Loucy (cell line): ENCODE measurements at regions not wholly inside any gene's neighbourhood (a gene's known extent, or its start where the extent isn't known, plus 50 kb on each side); places are given as distances from the start of the nearest gene placed in this dataset.

ENCODE experiments used
- H2AFZ ChIP-seq: fragments of 200-600 bp; sonication (generic); 2 replicates; pipeline ENCODE4 v1.6.0; 2016; ENCODE audit warnings: antibody characterized with exemption, mild to moderate bottlenecking, low read length, moderate library complexity
- H3F3A ChIP-seq: fragments of 200-600 bp; 2 replicates; pipeline ENCODE4 v1.6.0; 2016; ENCODE audit warnings: antibody characterized with exemption, low read depth, mild to moderate bottlenecking
- H3K27me3 ChIP-seq: fragments of 200-600 bp; sonication (generic); 2 replicates; pipeline ENCODE4 v1.6.1; 2014; ENCODE audit warnings: low read length, mild to moderate bottlenecking; ENCODE audit not compliant: insufficient read depth, poor library complexity, severe bottlenecking
- H3K36me3 ChIP-seq: fragments of 200-600 bp; sonication (generic); 2 replicates; pipeline ENCODE4 v1.6.1; 2016; ENCODE audit warnings: low read length; ENCODE audit not compliant: insufficient read depth
- H3K4me1 ChIP-seq: fragments of 200-600 bp; sonication (generic); 2 replicates; pipeline ENCODE4 v1.5.1; 2014; ENCODE audit warnings: low read length, mild to moderate bottlenecking; ENCODE audit not compliant: insufficient read depth, poor library complexity, severe bottlenecking
- H3K4me2 ChIP-seq: fragments of 200-600 bp; sonication (generic); 2 replicates; pipeline ENCODE4 v1.6.0; 2014; ENCODE audit warnings: antibody characterized with exemption, low read length, low read depth, mild to moderate bottlenecking; ENCODE audit not compliant: poor library complexity, severe bottlenecking
- H3K4me3 ChIP-seq: fragments of 200-600 bp; sonication (generic); 2 replicates; pipeline ENCODE4 v1.5.1; 2014; ENCODE audit warnings: low read length, mild to moderate bottlenecking, mixed read lengths; ENCODE audit not compliant: poor library complexity, severe bottlenecking
- H3K79me2 ChIP-seq: fragments of 200-600 bp; sonication (generic); 2 replicates; pipeline ENCODE4 v1.6.1; 2014; ENCODE audit warnings: low read length; ENCODE audit not compliant: insufficient read depth
- H3K9ac ChIP-seq: fragments of 200-600 bp; sonication (generic); 2 replicates; pipeline ENCODE4 v1.6.0; 2014; ENCODE audit warnings: mild to moderate bottlenecking, low read depth, low read length, moderate library complexity; ENCODE audit not compliant: poor library complexity, severe bottlenecking
- H3K9me2 ChIP-seq: fragments of 200-600 bp; sonication (generic); replicated peaks from 2 replicates; pipeline ENCODE4 v1.6.1; 2016; ENCODE audit warnings: low read depth, low read length, mixed read lengths
- H3K9me3 ChIP-seq: fragments of 200-600 bp; sonication (generic); 2 replicates; pipeline ENCODE4 v1.6.1; 2014; ENCODE audit warnings: mild to moderate bottlenecking, antibody characterized with exemption, low read length, low read depth; ENCODE audit not compliant: insufficient read depth
- H4K20me1 ChIP-seq: fragments of 200-600 bp; sonication (generic); 2 replicates; pipeline ENCODE4 v1.6.0; 2014; ENCODE audit warnings: antibody characterized with exemption, low read length, mild to moderate bottlenecking; ENCODE audit not compliant: insufficient read depth, poor library complexity, severe bottlenecking
- EZH2phosphoT487 ChIP-seq: fragments of 200-600 bp; IDR thresholded peaks from 2 replicates; pipeline ENCODE4 v1.6.1; 2018; ENCODE audit warnings: antibody characterized with exemption, mild to moderate bottlenecking, moderate library complexity, borderline replicate concordance
- TF ChIP-seq, protein P1 (sequence below): fragments of 200-600 bp; sonication (generic); conservative IDR thresholded peaks from 2 replicates; pipeline ENCODE4 v1.5.1; 2014; ENCODE audit warnings: mild to moderate bottlenecking, antibody characterized with exemption, low read length

- H3K9me2 ChIP-seq = no peaks in the 10 kb centered on the region
- no peak overlapping the region for H3K4me2 ChIP-seq
- no peak overlapping the region for H3K9ac ChIP-seq
- no peaks in the 10 kb centered on the region for H3K9me3 ChIP-seq
- H4K20me1 ChIP-seq = no peaks in the 10 kb centered on the region
- no peaks in the 10 kb centered on the region for H3K36me3 ChIP-seq
- peaks cover 41% of the 10 kb centered on the region for H3K4me1 ChIP-seq
- H2AFZ ChIP-seq = no peak overlapping the region
- H3K27me3 ChIP-seq = no peaks in the 10 kb centered on the region
- no peaks in the 10 kb centered on the region for H3F3A ChIP-seq
- H3K79me2 ChIP-seq = peaks cover 20% of the 10 kb centered on the region
- TF ChIP-seq, protein P1, sequence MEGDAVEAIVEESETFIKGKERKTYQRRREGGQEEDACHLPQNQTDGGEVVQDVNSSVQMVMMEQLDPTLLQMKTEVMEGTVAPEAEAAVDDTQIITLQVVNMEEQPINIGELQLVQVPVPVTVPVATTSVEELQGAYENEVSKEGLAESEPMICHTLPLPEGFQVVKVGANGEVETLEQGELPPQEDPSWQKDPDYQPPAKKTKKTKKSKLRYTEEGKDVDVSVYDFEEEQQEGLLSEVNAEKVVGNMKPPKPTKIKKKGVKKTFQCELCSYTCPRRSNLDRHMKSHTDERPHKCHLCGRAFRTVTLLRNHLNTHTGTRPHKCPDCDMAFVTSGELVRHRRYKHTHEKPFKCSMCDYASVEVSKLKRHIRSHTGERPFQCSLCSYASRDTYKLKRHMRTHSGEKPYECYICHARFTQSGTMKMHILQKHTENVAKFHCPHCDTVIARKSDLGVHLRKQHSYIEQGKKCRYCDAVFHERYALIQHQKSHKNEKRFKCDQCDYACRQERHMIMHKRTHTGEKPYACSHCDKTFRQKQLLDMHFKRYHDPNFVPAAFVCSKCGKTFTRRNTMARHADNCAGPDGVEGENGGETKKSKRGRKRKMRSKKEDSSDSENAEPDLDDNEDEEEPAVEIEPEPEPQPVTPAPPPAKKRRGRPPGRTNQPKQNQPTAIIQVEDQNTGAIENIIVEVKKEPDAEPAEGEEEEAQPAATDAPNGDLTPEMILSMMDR = no peak
- TF ChIP-seq EZH2phosphoT487 = no peak
- H3K4me3 ChIP-seq = no peak overlapping the region
These were observed 324.7 kb downstream of the DLEU7 start for GRCh38 chr13:50518781-50519201.

- Histone ChIP-seq H4K20me1 (no peaks in the 10 kb centered on the region), H3F3A (no peaks in the 10 kb centered on the region), H3K36me3 (no peaks in the 10 kb centered on the region), H2AFZ (no peak overlapping the region), H3K9ac (no peak overlapping the region), H3K27me3 (no peaks in the 10 kb centered on the region), H3K4me3 (no peak overlapping the region), H3K4me2 (no peak overlapping the region), H3K9me2 (no peaks in the 10 kb centered on the region), H3K9me3 (no peaks in the 10 kb centered on the region), H3K4me1 (peaks cover 30% of the 10 kb centered on the region), H3K79me2 (peaks cover 10% of the 10 kb centered on the region)
- TF ChIP-seq EZH2phosphoT487 = no peak
These were observed 323.6 kb downstream of the DLEU7 start for GRCh38 chr13:50519866-50520265.

GRCh38 chr13:50521006-50521830 lies 322.3 kb downstream of the DLEU7 start:
- Histone ChIP-seq H3F3A (no peaks in the 10 kb centered on the region), H2AFZ (no peak overlapping the region), H4K20me1 (no peaks in the 10 kb centered on the region), H3K4me3 (no peak overlapping the region), H3K4me1 (peaks cover 28% of the 10 kb centered on the region), H3K4me2 (no peak overlapping the region), H3K36me3 (no peaks in the 10 kb centered on the region), H3K27me3 (no peaks in the 10 kb centered on the region), H3K9me3 (no peaks in the 10 kb centered on the region), H3K9me2 (no peaks in the 10 kb centered on the region), H3K9ac (no peak overlapping the region), H3K79me2 (peaks cover 4% of the 10 kb centered on the region; the same call in 1 of the 2 replicates)
- TF ChIP-seq EZH2phosphoT487 = no peak
- TF ChIP-seq, protein P1 = no peak

DNA sequence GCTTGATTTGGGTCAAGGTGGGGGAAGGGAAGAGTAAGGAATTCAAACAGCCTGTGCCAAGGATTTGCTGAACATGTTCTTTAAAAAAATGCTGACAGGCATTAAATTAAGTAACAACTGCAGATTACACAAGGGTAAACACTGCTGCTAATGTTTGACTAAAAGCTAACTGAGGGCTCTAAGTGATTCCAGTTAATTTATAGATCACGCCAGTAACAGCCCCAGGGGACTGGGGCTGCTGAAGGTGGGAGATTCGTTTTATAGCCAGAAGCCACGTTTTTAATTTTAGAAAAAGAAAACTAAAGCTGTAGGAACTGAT lies 321.7 kb downstream of the DLEU7 start:
- H2AFZ ChIP-seq = no peak overlapping the region
- H3K4me1 ChIP-seq = peaks cover 33% of the 10 kb centered on the region
- TF ChIP-seq, protein P1 = no peak
- no peak for TF ChIP-seq EZH2phosphoT487
- H3K9ac ChIP-seq = no peak overlapping the region
- H3K36me3 ChIP-seq = no peaks in the 10 kb centered on the region
- no peaks in the 10 kb centered on the region for H4K20me1 ChIP-seq
- no peak overlapping the region for H3K4me2 ChIP-seq
- no peaks in the 10 kb centered on the region for H3F3A ChIP-seq
- peaks cover 4% of the 10 kb centered on the region; the same call in 1 of the 2 replicates for H3K79me2 ChIP-seq
- H3K4me3 ChIP-seq = no peak overlapping the region
- H3K27me3 ChIP-seq = no peaks in the 10 kb centered on the region
- H3K9me3 ChIP-seq = no peaks in the 10 kb centered on the region
- H3K9me2 ChIP-seq = no peaks in the 10 kb centered on the region
